Germinal center (tissue), 1 donor: ENCODE measurements at regions not wholly inside any gene's neighbourhood (a gene's known extent, or its start where the extent isn't known, plus 50 kb on each side); places are given as distances from the start of the nearest gene placed in this dataset.

Experiments
- DNase-seq: peaks from one replicate; pipeline ENCODE4 v3.0.0; 2012; ENCODE audit warnings: mixed read lengths, low spot score

GRCh38 chr4:89599026-89599425 lies 237.9 kb downstream of the SNCA start:
- DNase-seq: no peak

DNA sequence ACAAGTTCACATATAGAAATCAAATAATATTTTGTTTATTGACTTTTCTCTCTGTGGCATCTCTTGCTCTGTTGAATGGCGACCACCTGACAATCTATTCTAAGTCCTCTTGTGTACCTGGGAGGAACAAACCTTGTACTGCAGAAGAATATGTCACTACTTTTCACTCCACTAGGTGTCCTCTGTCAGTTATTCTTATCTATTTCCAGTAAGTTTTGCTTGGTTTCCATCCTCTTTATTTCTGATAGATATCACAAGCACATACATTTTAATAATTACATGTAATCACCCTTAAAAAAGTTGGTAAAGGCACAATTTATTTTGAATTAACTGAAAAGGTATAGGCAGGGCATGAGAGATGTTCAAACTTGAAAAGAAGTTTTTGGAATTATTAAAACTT lies 238.4 kb downstream of the SNCA start:
- DNase-seq: no peak

DNA sequence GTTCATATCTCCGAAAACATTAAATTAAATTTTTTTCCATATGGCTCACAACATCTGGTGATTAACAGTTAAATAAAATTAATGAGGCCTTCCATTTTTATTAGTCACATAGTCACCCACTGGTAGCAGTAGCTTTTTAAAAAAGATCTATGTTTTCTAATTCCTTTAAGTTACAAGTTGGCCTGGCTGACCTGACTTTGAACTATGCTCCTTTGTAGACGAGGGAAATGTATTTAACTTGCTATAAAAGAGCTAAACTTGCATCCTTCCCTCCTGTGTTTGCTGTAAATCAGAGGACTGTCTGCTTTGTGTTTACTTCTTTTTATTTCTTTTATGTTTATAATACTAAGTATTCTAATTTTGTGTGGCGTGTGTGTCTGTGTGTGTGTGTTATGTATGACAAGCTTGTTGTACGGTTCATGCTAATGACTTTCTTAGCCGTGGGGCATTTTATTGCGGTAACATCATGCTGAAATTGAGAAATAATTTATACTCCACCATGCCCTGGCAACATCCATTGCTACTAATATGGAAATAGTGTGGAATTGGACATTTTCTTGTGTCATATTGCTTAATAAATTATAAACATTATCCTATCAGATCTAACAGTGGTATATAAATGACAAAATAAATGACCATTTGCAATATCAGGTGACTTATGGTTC lies 241.7 kb downstream of the SNCA start:
- no peak for DNase-seq

GRCh38 chr4:89590128-89590527 lies 246.8 kb downstream of the SNCA start:
- no peak for DNase-seq

GRCh38 chr4:89588421-89588820 lies 248.5 kb downstream of the SNCA start:
- no peak for DNase-seq

DNA sequence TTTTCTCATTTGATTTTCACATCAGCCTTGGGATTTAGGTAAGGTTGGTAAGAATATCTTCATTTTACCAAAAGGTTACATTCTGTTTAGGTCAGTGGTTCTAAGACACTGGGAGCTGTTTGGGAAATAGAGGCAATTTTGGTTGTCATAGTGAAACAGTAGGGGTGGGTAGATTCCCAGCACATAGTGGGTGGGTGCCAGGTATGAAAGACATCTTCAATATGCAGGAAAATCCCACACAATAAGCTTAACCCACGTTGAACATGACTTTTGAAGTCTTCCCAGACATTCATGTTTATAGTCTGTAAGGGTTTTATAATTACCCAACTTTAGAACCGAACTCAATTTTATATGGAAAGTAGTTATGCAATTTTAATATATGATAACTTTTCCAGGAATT lies 249.6 kb downstream of the SNCA start:
- no peak for DNase-seq

- DNase-seq: no peak
Measured at GRCh38 chr4:89586864-89587263, 250.1 kb downstream of the SNCA start.

DNA sequence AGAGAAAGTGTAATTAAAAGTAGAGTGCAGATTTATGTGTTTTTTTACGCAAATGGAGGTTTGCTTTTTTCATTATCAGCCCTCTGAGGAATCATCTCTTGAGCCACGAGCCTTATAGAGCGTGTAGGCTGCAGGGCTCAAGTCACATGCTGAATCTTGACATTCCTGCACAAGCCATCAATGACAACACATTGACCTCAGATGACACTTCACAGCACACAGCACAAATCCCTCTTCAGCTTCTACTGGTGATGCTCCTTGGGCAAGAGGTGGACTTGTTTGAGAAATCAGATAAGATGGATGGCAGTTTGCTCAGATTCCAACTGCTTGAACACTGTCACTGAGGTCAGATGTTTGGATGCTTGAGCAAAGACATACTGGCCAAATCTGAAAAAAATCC lies 250.6 kb downstream of the SNCA start:
- DNase-seq: no peak

GRCh38 chr4:89582756-89583505 lies 254.0 kb downstream of the SNCA start:
- no peak for DNase-seq

GRCh38 chr4:89579771-89580170 lies 257.2 kb downstream of the SNCA start:
- DNase-seq: no peak

- DNase-seq: no peak
Measured at GRCh38 chr4:89576246-89576645, 260.7 kb downstream of the SNCA start.

- DNase-seq: no peak
Measured at GRCh38 chr4:89575840-89576239, 261.1 kb downstream of the SNCA start.

GRCh38 chr4:89574176-89574575 lies 262.8 kb downstream of the SNCA start:
- no peak for DNase-seq

DNA sequence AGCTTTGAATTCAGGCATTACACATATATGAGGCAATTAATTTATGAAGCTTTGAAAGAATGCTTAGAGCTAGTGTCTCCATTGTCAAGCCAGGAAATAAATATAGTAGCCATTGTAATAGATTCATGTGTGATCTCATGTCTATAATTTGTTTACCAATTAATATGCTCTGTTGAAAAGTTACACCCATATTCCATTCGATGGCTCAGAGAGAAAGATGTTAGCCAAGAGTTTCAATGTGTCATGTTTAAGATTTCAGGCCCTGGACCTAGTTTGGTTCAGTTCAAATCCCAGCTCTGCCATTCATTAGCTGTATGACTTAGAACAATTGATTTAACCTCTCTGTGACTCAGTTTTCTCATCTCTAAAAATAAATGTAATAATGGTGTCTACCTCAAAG lies 263.3 kb downstream of the SNCA start:
- no peak for DNase-seq

DNA sequence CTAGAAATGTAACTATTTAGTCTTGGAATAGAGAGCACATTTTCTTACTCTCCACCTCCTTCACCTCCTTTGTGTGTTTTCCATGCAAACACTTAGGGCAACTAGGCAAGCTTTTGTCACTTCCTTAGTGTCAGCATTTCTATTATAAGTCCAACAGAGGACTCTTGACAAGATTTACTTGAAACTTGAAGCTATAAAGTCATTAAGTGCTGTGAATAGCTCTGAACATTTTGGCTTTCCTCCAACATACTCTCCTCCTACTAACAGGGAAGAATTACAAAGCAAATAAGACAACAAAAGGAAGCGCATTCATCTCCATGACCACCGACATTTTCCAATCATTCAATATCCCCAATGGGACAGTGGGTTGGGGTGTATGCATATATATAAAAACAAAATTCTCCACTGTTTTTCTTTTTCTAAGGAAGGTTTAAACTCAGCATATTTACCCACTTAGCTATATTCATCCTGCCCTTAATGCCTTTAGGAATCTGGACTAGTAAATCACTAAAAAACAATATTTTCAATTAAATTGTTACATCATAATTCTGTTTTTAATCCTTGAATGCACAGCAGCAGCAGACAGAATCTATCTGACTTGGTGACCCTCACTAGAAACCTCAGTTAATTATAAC lies 264.6 kb downstream of the SNCA start:
- no peak for DNase-seq

DNA sequence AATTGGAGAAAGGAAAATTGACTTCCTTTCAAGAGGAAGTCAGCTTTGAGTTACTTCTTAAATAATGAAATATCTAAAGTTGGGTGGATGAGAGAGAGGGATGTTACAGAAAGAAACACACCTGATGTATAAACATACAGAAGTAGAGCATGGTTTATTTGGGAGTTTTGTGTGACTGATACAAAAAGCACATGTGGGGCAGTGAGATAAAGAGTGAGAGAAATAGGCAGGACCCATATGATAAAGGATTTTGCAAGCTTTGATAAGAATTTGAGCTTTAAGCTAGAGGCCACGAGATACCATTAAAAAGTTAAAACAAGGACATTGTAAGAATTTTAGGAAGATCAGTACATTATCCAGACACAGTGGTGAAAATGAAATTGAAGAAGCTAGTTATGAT lies 263.3 kb upstream of the GPRIN3 start:
- no peak for DNase-seq

DNA sequence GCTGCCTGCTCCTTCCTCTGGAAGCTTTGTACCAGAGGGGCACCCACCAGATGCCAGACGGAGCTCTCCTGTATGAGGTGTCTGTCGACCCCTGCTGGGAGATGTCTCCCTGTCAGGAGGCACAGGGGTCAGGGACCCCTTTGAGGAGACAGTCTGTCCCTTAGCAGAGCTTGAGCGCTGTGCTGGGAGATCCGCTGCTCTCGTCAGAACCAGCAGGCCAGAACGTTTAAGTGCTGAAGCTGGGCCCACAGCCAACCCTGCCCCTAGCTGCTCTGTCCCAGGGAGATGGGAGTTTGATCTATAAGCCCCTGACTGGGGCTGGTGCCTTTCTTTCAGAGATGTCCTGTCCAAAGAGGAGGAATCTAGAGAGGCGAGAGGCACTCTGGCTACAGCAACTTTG lies 260.3 kb upstream of the GPRIN3 start:
- DNase-seq: no peak

GRCh38 chr4:89563431-89563830 lies 255.8 kb upstream of the GPRIN3 start:
- DNase-seq: no peak

DNA sequence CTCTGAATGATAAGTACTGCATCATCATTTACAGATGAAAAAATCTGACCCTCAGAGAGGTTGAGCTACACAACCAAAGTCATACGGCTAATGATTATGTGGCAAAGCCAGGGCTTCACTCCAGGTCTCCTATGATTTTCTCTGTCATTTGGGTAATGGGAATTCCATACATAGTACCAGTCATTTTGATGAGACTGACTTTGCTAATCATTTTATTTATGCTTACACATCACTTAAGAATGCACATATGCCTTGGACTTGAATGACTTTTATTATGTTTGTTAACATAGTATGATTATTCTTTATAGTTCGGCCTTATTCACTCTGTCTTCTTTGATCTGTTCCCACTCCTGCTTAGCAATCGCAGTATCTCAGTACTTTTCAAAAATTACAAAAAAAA lies 255.1 kb upstream of the GPRIN3 start:
- DNase-seq: no peak

- no peak for DNase-seq
Measured at GRCh38 chr4:89561048-89561447, 253.4 kb upstream of the GPRIN3 start.

DNA sequence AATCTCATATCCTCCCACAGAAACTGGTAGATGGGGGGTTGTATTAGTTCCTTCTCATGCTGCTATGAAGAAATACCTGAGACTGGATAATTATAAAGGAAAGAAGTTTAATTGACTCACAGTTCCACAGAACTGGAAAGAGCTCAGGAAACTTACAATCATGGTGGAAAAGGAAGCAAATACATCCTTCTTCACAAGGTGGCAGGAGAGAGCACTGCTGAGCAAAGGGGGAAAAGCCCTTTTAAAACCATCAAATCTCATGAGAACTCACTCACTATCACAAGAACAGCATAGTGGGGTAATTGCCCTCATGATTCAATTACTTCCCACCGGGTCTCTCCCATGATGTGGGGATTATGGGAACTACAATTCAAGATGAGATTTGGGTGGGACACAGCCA lies 250.5 kb upstream of the GPRIN3 start:
- DNase-seq: no peak

GRCh38 chr4:89556601-89557305 lies 249.2 kb upstream of the GPRIN3 start:
- no peak for DNase-seq

GRCh38 chr4:89551191-89551590 lies 243.6 kb upstream of the GPRIN3 start:
- no peak for DNase-seq
